ENCODE measurements at regions not wholly inside any gene's neighbourhood (a gene's known extent, or its start where the extent isn't known, plus 50 kb on each side); places are given as distances from the start of the nearest gene placed in this dataset.
"Not testable (repeated sequence)": the region's sequence is repeated elsewhere in the genome, so short reads cannot be mapped to it uniquely, and the experiment has no call there.

GRCh38 chr13:79987323-79987722 lies 353.6 kb downstream of the SPRY2 start:
- Histone ChIP-seq H3K9me3 (no peaks in the 10 kb centered on the region), H3K4me3 (ENCODE audit: low read depth in 1 of 2, low read length in 1 of 2) (no peak overlapping the region), H3K27me3 (no peaks in the 10 kb centered on the region), H3K36me3 (no peaks in the 10 kb centered on the region), H3K27ac (no peak overlapping the region), H3K4me1 (ENCODE audit: control insufficient read depth in 1 of 2, insufficient read depth in 1 of 2, low read depth in 1 of 2, low read length in 1 of 2) (no peaks in the 10 kb centered on the region)
- no peak for TF ChIP-seq CTCF (IDR thresholded peaks at IDR 0.05)

- Histone ChIP-seq H3K4me1 (ENCODE audit: control insufficient read depth in 1 of 2, insufficient read depth in 1 of 2, low read depth in 1 of 2, low read length in 1 of 2) (no peaks in the 10 kb centered on the region), H3K36me3 (no peaks in the 10 kb centered on the region), H3K27ac (no peak overlapping the region), H3K9me3 (no peaks in the 10 kb centered on the region), H3K4me3 (ENCODE audit: low read depth in 1 of 2, low read length in 1 of 2) (no peak overlapping the region), H3K27me3 (no peaks in the 10 kb centered on the region)
- TF ChIP-seq CTCF (IDR thresholded peaks at IDR 0.05), result no peak
Observed at GRCh38 chr13:79986890-79987289, 354.0 kb downstream of the SPRY2 start.

GRCh38 chr13:79974935-79975650 lies 365.8 kb downstream of the SPRY2 start:
- H3K4me3 ChIP-seq (ENCODE audit: low read depth in 1 of 2, low read length in 1 of 2); H3K27me3 ChIP-seq; H3K4me1 ChIP-seq (ENCODE audit: control insufficient read depth in 1 of 2, insufficient read depth in 1 of 2, low read depth in 1 of 2, low read length in 1 of 2); H3K9me3 ChIP-seq; H3K36me3 ChIP-seq; H3K27ac ChIP-seq: not testable (repeated sequence)

GRCh38 chr13:79973533-79973963 lies 367.4 kb downstream of the SPRY2 start:
- Histone ChIP-seq H3K27me3 (no peaks in the 10 kb centered on the region), H3K4me1 (ENCODE audit: control insufficient read depth in 1 of 2, insufficient read depth in 1 of 2, low read depth in 1 of 2, low read length in 1 of 2) (peaks cover 0 to 6% of the 10 kb centered on the region in 2 experiments), H3K36me3 (no peaks in the 10 kb centered on the region), H3K4me3 (ENCODE audit: low read depth in 1 of 2, low read length in 1 of 2) (no peak overlapping the region), H3K9me3 (no peaks in the 10 kb centered on the region), H3K27ac (no peak overlapping the region)
- peak; percentile 54 for TF ChIP-seq CTCF (IDR thresholded peaks at IDR 0.05)

- no peak overlapping the region for H3K4me3 ChIP-seq (ENCODE audit: low read depth in 1 of 2, low read length in 1 of 2)
- no peaks in the 10 kb centered on the region for H3K9me3 ChIP-seq
- peaks cover 0 to 6% of the 10 kb centered on the region in 2 experiments for H3K4me1 ChIP-seq (ENCODE audit: control insufficient read depth in 1 of 2, insufficient read depth in 1 of 2, low read depth in 1 of 2, low read length in 1 of 2)
- H3K36me3 ChIP-seq, result no peaks in the 10 kb centered on the region
- H3K27me3 ChIP-seq, result no peaks in the 10 kb centered on the region
- TF ChIP-seq CTCF (IDR thresholded peaks at IDR 0.05), result no peak
- no peak overlapping the region for H3K27ac ChIP-seq
Observed at GRCh38 chr13:79972066-79972569, 368.8 kb downstream of the SPRY2 start.

GRCh38 chr13:79966493-79966895 lies 374.4 kb downstream of the SPRY2 start:
- no peak for TF ChIP-seq CTCF (IDR thresholded peaks at IDR 0.05)
- Histone ChIP-seq H3K27me3 (no peaks in the 10 kb centered on the region), H3K36me3 (no peaks in the 10 kb centered on the region), H3K27ac (no peak overlapping the region), H3K4me3 (ENCODE audit: low read depth in 1 of 2, low read length in 1 of 2) (no peak overlapping the region), H3K9me3 (no peaks in the 10 kb centered on the region), H3K4me1 (ENCODE audit: control insufficient read depth in 1 of 2, insufficient read depth in 1 of 2, low read depth in 1 of 2, low read length in 1 of 2) (peaks cover 5 to 13% of the 10 kb centered on the region in 2 experiments)
